COR-L47 (cell line): ENCODE measurements at regions not wholly inside any gene's neighbourhood (a gene's known extent, or its start where the extent isn't known, plus 50 kb on each side); places are given as distances from the start of the nearest gene placed in this dataset.
"Not testable (repeated sequence)": the region's sequence is repeated elsewhere in the genome, so short reads cannot be mapped to it uniquely, and the experiment has no call there.

Source experiments
- DNase-seq: peaks from one replicate; lab custom pipeline; 2025; lab: John Stamatoyannopoulos, UW

DNA sequence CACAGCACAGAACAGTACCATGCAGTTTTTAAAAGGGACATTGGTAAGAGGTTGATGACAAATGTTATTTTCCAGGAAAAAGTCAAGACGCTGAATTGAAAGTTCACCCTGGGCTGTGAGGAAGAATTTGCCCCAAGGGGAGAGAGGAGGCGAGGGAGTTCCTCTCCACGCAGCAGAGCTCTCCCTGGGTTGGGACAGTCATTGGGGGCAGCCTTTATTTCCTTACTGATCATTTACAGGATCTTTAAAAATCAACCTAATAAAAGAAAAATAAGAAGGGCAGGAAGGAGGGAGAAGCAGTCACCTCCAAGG is 49.9 kb upstream of the WNT7B start:
- DNase-seq = no peak

GRCh38 chr22:46027211-46028105 is 50.5 kb upstream of the WNT7B start:
- no peak for DNase-seq

GRCh38 chr22:46028106-46028991 is 51.4 kb upstream of the WNT7B start:
- DNase-seq = no peak

DNA sequence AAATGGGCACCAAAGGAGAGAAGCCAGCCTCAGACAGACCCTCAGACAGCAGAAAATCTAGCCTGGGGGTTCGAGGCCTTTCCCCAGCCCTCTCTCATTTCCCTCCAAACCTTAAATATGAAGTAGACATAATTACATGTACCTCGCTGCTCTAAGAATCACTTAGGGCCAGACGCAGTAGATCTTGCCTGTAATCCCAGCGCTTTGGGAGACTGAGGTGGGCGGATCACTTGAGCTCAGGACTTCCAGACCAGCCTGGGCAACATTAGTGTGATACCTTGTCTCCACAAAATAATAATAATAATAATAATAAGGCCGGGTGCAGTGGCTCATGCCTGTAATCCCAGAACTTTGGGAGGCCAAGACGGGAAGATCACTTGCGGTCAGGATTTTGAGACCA is 52.1 kb upstream of the WNT7B start:
- no peak for DNase-seq

DNA sequence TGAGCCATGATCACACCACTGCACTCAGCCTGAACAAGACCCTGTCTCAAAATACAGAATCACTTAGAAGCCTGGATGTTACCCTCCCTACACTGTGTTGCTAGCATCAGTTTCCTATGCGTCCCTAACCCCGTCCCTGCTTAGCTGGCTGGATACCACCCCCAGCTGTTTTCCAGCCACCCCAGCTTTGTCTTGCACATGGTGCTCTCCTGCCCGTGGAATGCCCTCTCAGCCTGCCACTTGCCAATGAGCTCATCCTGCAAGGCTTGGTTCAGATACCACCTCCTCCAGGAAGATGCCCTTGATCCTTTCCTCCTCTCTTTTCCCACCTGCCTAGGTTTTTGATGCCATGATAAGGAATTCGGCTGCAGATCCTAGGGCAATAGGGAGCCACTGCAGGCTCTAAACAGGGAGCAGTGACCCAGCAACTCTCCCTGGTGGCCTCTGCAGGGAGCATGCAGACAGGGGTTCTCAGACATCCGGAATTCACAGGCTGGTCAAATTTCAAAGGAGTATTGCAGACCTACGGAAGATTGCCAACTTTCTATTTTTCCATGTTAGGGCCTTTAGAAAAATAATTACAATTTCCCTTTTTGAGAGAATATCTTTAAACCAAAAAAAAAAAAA is 52.7 kb upstream of the WNT7B start:
- DNase-seq = no peak

DNA sequence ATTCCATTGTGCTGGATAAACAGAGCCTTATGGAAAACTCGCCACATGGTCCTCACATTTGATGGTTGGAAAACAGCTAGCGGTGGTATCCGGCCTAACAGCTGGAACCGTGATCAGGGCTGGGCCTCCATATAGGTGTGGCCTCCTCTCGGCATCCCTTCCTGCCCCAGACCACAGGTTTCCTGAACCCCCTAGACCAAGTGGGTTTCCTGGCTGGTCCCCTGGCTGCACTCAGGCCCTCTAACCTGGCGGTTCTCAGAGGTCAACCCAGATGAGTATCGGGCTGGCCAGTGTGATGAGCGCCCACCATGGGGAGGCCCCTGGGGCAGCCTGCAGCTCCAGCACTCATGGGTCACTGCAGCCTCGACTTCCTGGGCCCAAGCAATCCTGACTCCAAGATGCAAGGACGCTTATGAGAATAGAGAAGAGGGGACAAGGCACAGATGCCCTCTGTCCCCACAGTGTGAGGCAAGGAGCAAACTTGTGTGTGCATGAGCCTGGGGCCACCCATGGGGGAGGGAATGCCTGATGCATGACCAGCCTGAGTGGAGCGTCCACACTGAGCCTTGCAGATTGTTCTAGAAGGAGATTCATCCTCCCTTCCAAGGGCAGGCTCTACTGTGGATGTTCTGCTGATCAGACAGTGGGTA is 53.4 kb upstream of the WNT7B start:
- DNase-seq = no peak

DNA sequence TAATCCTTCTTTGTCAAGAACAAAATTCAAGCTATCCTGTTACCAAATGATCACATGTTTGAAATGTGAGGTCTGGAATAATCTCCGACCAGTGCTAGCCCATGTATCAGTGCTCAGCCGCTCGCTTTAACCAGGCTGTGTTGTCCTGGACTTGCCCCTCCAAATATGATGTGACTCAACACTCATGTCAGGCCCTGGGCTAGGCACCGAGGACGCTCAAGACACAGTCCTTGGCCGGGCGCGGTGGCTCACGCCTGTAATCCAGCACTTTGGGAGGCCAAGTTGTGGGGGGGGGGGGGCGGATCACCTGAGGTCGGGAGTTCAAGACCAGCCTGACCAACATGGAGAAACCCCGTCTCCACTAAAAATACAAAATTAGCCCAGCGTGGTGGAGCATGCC is 54.1 kb upstream of the WNT7B start:
- DNase-seq = no peak

DNA sequence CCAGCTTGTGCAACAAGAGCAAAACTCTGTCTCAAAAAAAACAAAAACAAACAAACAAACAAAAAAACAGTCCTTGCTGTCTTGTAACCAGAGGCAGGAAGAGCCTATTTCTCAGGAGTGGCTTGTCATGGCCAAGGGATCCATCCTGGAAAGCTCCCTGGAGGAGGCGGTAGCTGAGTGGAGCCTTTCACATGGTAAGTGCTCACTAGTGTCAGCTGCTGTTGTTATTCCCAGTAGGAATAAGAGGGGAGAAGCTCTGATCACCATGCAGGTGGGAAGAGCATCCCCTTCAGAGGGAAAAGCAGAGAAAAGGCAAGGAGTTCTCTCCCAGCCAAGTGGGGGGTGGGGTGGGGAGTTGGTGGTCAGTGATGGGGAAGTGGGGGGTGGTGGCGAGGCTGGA is 54.6 kb upstream of the WNT7B start:
- DNase-seq = no peak

DNA sequence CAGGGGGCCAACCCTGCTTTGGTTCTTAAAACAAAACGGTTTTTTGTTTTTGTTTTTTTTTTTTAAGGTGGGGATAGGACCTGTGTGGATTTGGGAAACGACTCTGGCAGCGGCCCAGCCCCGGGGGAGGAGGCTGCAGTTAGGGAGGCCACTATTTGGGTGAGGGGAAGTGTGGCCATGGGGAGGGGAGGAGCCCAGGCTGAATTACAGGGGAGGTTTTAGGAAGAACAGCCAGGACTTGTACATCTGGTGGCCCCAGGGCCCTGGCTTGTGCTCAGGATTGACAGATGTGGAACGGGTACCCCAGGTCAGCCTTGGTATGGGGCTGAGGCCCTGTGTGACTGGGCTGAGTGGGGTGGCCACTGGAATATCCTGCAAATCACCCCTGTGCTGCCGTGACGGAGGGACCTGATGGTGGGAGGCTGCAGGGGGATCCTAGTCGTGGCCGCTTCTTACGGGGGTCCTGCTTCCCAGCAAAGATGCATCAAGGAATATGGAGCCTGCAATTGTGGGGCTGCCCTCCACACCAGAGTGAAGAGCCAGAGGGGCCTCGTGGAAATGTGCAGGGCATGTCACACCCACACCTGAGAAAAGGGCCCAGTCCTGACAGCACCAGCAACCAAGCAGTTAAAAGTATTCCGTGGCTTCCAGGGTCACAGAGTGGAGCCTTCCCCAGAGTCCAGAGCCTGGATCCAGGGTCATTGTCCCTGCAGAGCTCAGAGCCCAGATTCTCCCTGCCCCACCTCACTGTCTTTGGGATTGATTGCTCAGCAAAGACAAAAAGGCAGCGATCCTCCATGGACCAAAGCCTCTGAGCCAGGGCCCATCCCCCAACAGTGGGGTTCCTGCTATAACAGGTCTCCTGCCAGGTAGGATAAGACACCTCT is 55.2 kb upstream of the WNT7B start:
- DNase-seq = no peak

- DNase-seq = no peak
Observed at GRCh38 chr22:46033256-46034200, 56.6 kb upstream of the WNT7B start.

- DNase-seq = not testable (repeated sequence)
Observed at GRCh38 chr22:46034480-46034879, 57.5 kb upstream of the WNT7B start.

GRCh38 chr22:46035380-46035741 is 58.4 kb upstream of the WNT7B start:
- no peak for DNase-seq

- peak; percentile 99 for DNase-seq
Observed at GRCh38 chr22:46035742-46036557, 59.0 kb upstream of the WNT7B start.

- no peak for DNase-seq
Observed at GRCh38 chr22:46036558-46037408, 59.8 kb upstream of the WNT7B start.

DNA sequence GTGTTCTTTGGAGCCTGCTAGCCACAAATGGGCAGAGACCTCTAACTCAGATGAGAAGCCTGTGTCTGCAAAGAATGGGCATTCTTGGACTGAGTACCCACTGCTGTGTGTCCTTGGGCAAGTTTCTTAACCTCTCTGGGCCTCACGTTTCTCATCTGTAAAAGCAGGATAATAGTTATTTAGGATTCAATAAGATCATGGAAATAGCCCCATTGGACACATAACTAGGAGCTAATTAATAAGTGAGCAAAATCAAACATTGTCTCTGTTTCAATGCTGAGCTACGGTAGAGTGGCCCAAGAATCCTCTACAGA is 61.2 kb upstream of the WNT7B start:
- DNase-seq = no peak

GRCh38 chr22:46038516-46039430 is 61.8 kb upstream of the WNT7B start:
- DNase-seq = no peak

DNA sequence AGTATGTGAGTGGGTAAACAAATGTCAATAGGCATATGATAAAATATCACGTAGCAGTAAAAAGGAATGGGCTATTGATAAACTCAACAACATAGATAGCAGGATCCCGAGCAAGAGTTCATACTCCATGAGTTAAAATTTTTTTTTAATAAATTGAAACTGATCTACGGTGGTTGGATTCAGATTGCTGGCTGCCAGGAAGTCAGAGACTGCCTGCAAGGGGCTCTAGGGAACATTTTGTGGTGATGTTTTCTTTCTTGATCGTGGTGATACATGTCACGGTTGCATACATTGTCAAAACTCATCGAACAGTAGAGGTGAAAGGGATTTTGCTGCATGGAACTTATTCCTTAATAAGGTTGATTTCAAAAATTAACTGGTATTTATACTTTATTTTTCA is 62.6 kb upstream of the WNT7B start:
- DNase-seq = no peak
